ENCODE measurements at regions not wholly inside any gene's neighbourhood (a gene's known extent, or its start where the extent isn't known, plus 50 kb on each side); places are given as distances from the start of the nearest gene placed in this dataset.

DNA sequence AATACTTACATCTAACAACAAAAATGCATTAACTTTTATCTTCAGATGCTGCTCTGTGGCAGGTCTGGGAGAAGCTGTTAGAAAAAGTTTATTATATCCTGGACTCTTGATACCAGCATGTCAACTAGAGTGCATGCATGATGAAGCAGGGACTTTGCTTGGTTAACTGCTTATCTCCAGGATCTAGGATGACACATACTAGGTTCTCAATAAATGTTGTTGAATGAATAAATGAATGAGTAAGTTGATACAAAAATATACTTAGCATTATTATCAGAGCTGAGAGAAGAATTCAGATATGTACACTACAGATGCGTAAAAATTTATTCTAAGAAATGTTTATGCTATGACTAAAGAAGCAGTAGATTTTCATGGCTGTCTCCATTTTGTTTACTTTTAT, 304.3 kb downstream of the LTN1 start:
- CTCF ChIA-PET: no interaction called here
- POLR2A ChIA-PET: no interaction called here
- no peak for DNase-seq (ENCODE audit: low read depth, low spot score)
- intact Hi-C loops (cut with micrococcal nuclease; ENCODE audit: unreplicated experiment): no loop called here
- in situ Hi-C loops (cut with HindIII; ENCODE audit: low pct_unique_long_range_greater_than_20kb, low sequenced_read_pairs): no loop called here
- no peak for ATAC-seq
- H3K27ac ChIP-seq (ENCODE audit: low read length): no peak overlapping the region
- H3K4me1 ChIP-seq (ENCODE audit: control insufficient read depth, insufficient read depth, low read length): no peaks in the 10 kb centered on the region
- H3K4me3 ChIP-seq (ENCODE audit: low read depth in 2 of 2, low read length in 2 of 2): no peak overlapping the region
- H3K36me3 ChIP-seq (ENCODE audit: control insufficient read depth, insufficient read depth, low read length): no peaks in the 10 kb centered on the region
- TF ChIP-seq, protein P1, sequence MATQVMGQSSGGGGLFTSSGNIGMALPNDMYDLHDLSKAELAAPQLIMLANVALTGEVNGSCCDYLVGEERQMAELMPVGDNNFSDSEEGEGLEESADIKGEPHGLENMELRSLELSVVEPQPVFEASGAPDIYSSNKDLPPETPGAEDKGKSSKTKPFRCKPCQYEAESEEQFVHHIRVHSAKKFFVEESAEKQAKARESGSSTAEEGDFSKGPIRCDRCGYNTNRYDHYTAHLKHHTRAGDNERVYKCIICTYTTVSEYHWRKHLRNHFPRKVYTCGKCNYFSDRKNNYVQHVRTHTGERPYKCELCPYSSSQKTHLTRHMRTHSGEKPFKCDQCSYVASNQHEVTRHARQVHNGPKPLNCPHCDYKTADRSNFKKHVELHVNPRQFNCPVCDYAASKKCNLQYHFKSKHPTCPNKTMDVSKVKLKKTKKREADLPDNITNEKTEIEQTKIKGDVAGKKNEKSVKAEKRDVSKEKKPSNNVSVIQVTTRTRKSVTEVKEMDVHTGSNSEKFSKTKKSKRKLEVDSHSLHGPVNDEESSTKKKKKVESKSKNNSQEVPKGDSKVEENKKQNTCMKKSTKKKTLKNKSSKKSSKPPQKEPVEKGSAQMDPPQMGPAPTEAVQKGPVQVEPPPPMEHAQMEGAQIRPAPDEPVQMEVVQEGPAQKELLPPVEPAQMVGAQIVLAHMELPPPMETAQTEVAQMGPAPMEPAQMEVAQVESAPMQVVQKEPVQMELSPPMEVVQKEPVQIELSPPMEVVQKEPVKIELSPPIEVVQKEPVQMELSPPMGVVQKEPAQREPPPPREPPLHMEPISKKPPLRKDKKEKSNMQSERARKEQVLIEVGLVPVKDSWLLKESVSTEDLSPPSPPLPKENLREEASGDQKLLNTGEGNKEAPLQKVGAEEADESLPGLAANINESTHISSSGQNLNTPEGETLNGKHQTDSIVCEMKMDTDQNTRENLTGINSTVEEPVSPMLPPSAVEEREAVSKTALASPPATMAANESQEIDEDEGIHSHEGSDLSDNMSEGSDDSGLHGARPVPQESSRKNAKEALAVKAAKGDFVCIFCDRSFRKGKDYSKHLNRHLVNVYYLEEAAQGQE (IDR thresholded peaks at IDR 0.05; ENCODE audit: insufficient read depth in 1 of 2, low read depth in 2 of 2, low read length in 1 of 2): no peak
- no peak for TF ChIP-seq POLR2AphosphoS5 (IDR thresholded peaks at IDR 0.05; ENCODE audit: low read depth, low read length)
- no peak for TF ChIP-seq SIN3A (IDR thresholded peaks at IDR 0.05; ENCODE audit: borderline replicate concordance, insufficient read depth, low read depth, low read length)
- TF ChIP-seq TCF7L2 (IDR thresholded peaks at IDR 0.05; ENCODE audit: low read depth, low read length): no peak
- TF ChIP-seq, protein P2, sequence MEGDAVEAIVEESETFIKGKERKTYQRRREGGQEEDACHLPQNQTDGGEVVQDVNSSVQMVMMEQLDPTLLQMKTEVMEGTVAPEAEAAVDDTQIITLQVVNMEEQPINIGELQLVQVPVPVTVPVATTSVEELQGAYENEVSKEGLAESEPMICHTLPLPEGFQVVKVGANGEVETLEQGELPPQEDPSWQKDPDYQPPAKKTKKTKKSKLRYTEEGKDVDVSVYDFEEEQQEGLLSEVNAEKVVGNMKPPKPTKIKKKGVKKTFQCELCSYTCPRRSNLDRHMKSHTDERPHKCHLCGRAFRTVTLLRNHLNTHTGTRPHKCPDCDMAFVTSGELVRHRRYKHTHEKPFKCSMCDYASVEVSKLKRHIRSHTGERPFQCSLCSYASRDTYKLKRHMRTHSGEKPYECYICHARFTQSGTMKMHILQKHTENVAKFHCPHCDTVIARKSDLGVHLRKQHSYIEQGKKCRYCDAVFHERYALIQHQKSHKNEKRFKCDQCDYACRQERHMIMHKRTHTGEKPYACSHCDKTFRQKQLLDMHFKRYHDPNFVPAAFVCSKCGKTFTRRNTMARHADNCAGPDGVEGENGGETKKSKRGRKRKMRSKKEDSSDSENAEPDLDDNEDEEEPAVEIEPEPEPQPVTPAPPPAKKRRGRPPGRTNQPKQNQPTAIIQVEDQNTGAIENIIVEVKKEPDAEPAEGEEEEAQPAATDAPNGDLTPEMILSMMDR (IDR thresholded peaks at IDR 0.05): no peak
- BruUV-seq (replicated peaks): no TSS peak
- H3K9me3 ChIP-seq (ENCODE audit: control insufficient read depth, insufficient read depth, low read depth, low read length): no peaks in the 10 kb centered on the region
- H3K27me3 ChIP-seq (ENCODE audit: control insufficient read depth, insufficient read depth, low read length): no peaks in the 10 kb centered on the region

- no TSS peak for BruUV-seq (replicated peaks)
- POLR2A ChIA-PET: no interaction called here
- no peak for ATAC-seq
Observed at GRCh38 chr21:28687586-28687985, 305.1 kb downstream of the LTN1 start.

More at GRCh38 chr21:28687586-28687985, 305.1 kb downstream of the LTN1 start:
- Histone ChIP-seq H3K4me3 (ENCODE audit: low read depth in 2 of 2, low read length in 2 of 2) (no peak overlapping the region), H3K9me3 (ENCODE audit: control insufficient read depth, insufficient read depth, low read depth, low read length) (no peaks in the 10 kb centered on the region), H3K27ac (ENCODE audit: low read length) (no peak overlapping the region), H3K4me1 (ENCODE audit: control insufficient read depth, insufficient read depth, low read length) (no peaks in the 10 kb centered on the region), H3K27me3 (ENCODE audit: control insufficient read depth, insufficient read depth, low read length) (no peaks in the 10 kb centered on the region), H3K36me3 (ENCODE audit: control insufficient read depth, insufficient read depth, low read length) (no peaks in the 10 kb centered on the region)
- CTCF ChIA-PET: no interaction called here
- TF ChIP-seq POLR2AphosphoS5 (IDR thresholded peaks at IDR 0.05; ENCODE audit: low read depth, low read length) (no peak), SIN3A (IDR thresholded peaks at IDR 0.05; ENCODE audit: borderline replicate concordance, insufficient read depth, low read depth, low read length) (no peak), TCF7L2 (IDR thresholded peaks at IDR 0.05; ENCODE audit: low read depth, low read length) (no peak)
- TF ChIP-seq, protein P1 (IDR thresholded peaks at IDR 0.05; ENCODE audit: insufficient read depth in 1 of 2, low read depth in 2 of 2, low read length in 1 of 2): no peak
- TF ChIP-seq, protein P2 (IDR thresholded peaks at IDR 0.05): no peak
- DNase-seq (ENCODE audit: low read depth, low spot score): no peak
- intact Hi-C loops (cut with micrococcal nuclease; ENCODE audit: unreplicated experiment): no loop called here
- in situ Hi-C loops (cut with HindIII; ENCODE audit: low pct_unique_long_range_greater_than_20kb, low sequenced_read_pairs): no loop called here
